ENCODE measurements at regions not wholly inside any gene's neighbourhood (a gene's known extent, or its start where the extent isn't known, plus 50 kb on each side); places are given as distances from the start of the nearest gene placed in this dataset.

- no peak overlapping the region for H2AK5ac ChIP-seq (ENCODE audit: low read depth, low read length)
- no peak overlapping the region for H3K56ac ChIP-seq (ENCODE audit: extremely low read depth, insufficient read depth, low read length)
- ChIA-PET POLR2A (ENCODE audit: unreplicated experiment) (no interaction called here), CTCF (no interaction called here)
- H3K18ac ChIP-seq (ENCODE audit: low read depth, low read length) = no peak overlapping the region
- no TSS peak for BruUV-seq (replicated peaks)
- no peak for ATAC-seq (ENCODE audit: low read depth)
- dilution Hi-C loops (cut with HindIII; ENCODE audit: low sequenced_read_pairs, unreplicated experiment) = no loop called here
- H3K9me1 ChIP-seq (ENCODE audit: insufficient read depth, low read length) = no peaks in the 10 kb centered on the region
- intact Hi-C loops (cut with micrococcal nuclease) = no loop called here
- H2BK120ac ChIP-seq (ENCODE audit: low read depth, low read length) = no peak overlapping the region
- no peak overlapping the region for H3K23ac ChIP-seq (ENCODE audit: low read depth, low read length)
- no CpG with 5 or more reads among the region's 2 CpGs for WGBS, 2 experiments (ENCODE audit: extremely low coverage in 2 of 2, insufficient read length in 1 of 2)
- H3K4me2 ChIP-seq (ENCODE audit: low read depth, low read length) = no peak overlapping the region
- TF ChIP-seq ELK1 (IDR thresholded peaks at IDR 0.05; ENCODE audit: borderline replicate concordance, low read depth, low read length) (no peak), FOS (IDR thresholded peaks at IDR 0.05; ENCODE audit: low read depth, low read length) (no peak), RCOR1 (IDR thresholded peaks at IDR 0.05; ENCODE audit: insufficient replicate concordance, low read length) (no peak), NFE2L2 (IDR thresholded peaks at IDR 0.05; ENCODE audit: low read depth, low read length) (no peak), MXI1 (IDR thresholded peaks at IDR 0.05; ENCODE audit: borderline replicate concordance, low read depth, low read length) (no peak), CTCF (conservative IDR thresholded peaks at IDR 0.05; ENCODE audit: low read depth, low read length) (no peak), SMC3 (IDR thresholded peaks at IDR 0.05; ENCODE audit: low read depth, low read length) (no peak), RAD21 (IDR thresholded peaks at IDR 0.05; ENCODE audit: low read length) (no peak), CHD1 (IDR thresholded peaks at IDR 0.05; ENCODE audit: low read depth, low read length) (no peak)
- no peak overlapping the region for H2AK9ac ChIP-seq (replicated peaks; ENCODE audit: low read depth, low read length, poor library complexity)
- no peak overlapping the region for H2BK5ac ChIP-seq (ENCODE audit: low read depth, low read length, poor library complexity, severe bottlenecking)
- H3K79me1 ChIP-seq (ENCODE audit: low read depth in 1 of 2, low read length in 2 of 2) = no peaks in the 10 kb centered on the region
- no peaks in the 10 kb centered on the region for H4K20me1 ChIP-seq (ENCODE audit: insufficient read depth, low read length)
- no peak overlapping the region for H4K91ac ChIP-seq (ENCODE audit: insufficient read depth, low read depth, low read length)
- no peaks in the 10 kb centered on the region for H3K9me3 ChIP-seq (ENCODE audit: control insufficient read depth, insufficient read depth, low read length)
- no peak overlapping the region for H3K4me3 ChIP-seq (ENCODE audit: insufficient read depth, low read depth, low read length)
- DNase-seq = no peak
- no peak overlapping the region for H3K4ac ChIP-seq (ENCODE audit: low read depth, low read length)
- no peak overlapping the region for H3K14ac ChIP-seq (replicated peaks; ENCODE audit: low read depth, low read length)
- no peak overlapping the region for H3K27ac ChIP-seq (ENCODE audit: insufficient read depth, low read length)
- no peaks in the 10 kb centered on the region for H3K36me3 ChIP-seq (ENCODE audit: control insufficient read depth, insufficient read depth, low read length)
- no peak overlapping the region for H2BK20ac ChIP-seq (ENCODE audit: low read depth, low read length)
- H3K9ac ChIP-seq (ENCODE audit: low read depth, low read length) = no peak overlapping the region
- no peak overlapping the region for H4K8ac ChIP-seq (ENCODE audit: low read depth in 2 of 2, low read length in 2 of 2)
- no peak overlapping the region for H2BK15ac ChIP-seq (ENCODE audit: low read depth, low read length)
- H3K4me1 ChIP-seq (ENCODE audit: control insufficient read depth, insufficient read depth, low read length) = no peaks in the 10 kb centered on the region
- no peak overlapping the region for H2AFZ ChIP-seq (replicated peaks; ENCODE audit: low read length, poor library complexity)
- no peak overlapping the region for H4K5ac ChIP-seq (ENCODE audit: low read depth, low read length)
- peaks cover 2% of the 10 kb centered on the region for H3K27me3 ChIP-seq (ENCODE audit: control insufficient read depth, insufficient read depth, low read length)
- in situ Hi-C loops (cut with MboI; ENCODE audit: low sequenced_read_pairs) = no loop called here
These were observed 199.6 kb downstream of the HERPUD2 start for GRCh38 chr7:35495377-35495776.

All from IMR-90 (cell line).